ENCODE measurements at regions not wholly inside any gene's neighbourhood (a gene's known extent, or its start where the extent isn't known, plus 50 kb on each side); places are given as distances from the start of the nearest gene placed in this dataset.

- Histone ChIP-seq H3K4me3 (ENCODE audit: low read depth, low read length) (no peak overlapping the region), H3K9me3 (no peaks in the 10 kb centered on the region; the same call in 1 of the 2 replicates), H3K4me1 (no peaks in the 10 kb centered on the region), H3K36me3 (ENCODE audit: control insufficient read depth, insufficient read depth, low read length) (no peaks in the 10 kb centered on the region), H3K27me3 (replicated peaks; ENCODE audit: control insufficient read depth, insufficient read depth, low read length) (no peaks in the 10 kb centered on the region)
- H3K4me3 Mint-ChIP-seq (ENCODE audit: unreplicated experiment): no peak overlapping the region
- H3K9me3 Mint-ChIP-seq (ENCODE audit: unreplicated experiment): no peaks in the 10 kb centered on the region
- intact Hi-C loops (cut with micrococcal nuclease; ENCODE audit: unreplicated experiment): no loop called here
- CTCF ChIA-PET: no interaction called here
- DNase-seq: no peak
- TF ChIP-seq, protein P1, sequence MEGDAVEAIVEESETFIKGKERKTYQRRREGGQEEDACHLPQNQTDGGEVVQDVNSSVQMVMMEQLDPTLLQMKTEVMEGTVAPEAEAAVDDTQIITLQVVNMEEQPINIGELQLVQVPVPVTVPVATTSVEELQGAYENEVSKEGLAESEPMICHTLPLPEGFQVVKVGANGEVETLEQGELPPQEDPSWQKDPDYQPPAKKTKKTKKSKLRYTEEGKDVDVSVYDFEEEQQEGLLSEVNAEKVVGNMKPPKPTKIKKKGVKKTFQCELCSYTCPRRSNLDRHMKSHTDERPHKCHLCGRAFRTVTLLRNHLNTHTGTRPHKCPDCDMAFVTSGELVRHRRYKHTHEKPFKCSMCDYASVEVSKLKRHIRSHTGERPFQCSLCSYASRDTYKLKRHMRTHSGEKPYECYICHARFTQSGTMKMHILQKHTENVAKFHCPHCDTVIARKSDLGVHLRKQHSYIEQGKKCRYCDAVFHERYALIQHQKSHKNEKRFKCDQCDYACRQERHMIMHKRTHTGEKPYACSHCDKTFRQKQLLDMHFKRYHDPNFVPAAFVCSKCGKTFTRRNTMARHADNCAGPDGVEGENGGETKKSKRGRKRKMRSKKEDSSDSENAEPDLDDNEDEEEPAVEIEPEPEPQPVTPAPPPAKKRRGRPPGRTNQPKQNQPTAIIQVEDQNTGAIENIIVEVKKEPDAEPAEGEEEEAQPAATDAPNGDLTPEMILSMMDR (IDR thresholded peaks at IDR 0.05; ENCODE audit: insufficient read depth in 1 of 2, low read depth in 1 of 2, low read length in 1 of 2, severe bottlenecking in 1 of 2, unreplicated experiment in 1 of 2): no peak
- H3K36me3 Mint-ChIP-seq (ENCODE audit: insufficient read depth, unreplicated experiment): no peaks in the 10 kb centered on the region
- no peaks in the 10 kb centered on the region for H3K27me3 Mint-ChIP-seq (ENCODE audit: insufficient read depth, unreplicated experiment)
- BruUV-seq (replicated peaks): no TSS peak
- no peaks in the 10 kb centered on the region for H3K4me1 Mint-ChIP-seq (ENCODE audit: low read depth, unreplicated experiment)
- H3K27ac Mint-ChIP-seq (ENCODE audit: unreplicated experiment): no peak overlapping the region
- POLR2A ChIA-PET: no interaction called here
These were observed 378.9 kb upstream of the CA10 start for GRCh38 chr17:52537421-52537820.

GRCh38 chr17:52536489-52536888 is 378.0 kb upstream of the CA10 start:
- no peak overlapping the region for H3K27ac Mint-ChIP-seq (ENCODE audit: unreplicated experiment)
- H3K36me3 ChIP-seq (ENCODE audit: control insufficient read depth, insufficient read depth, low read length): no peaks in the 10 kb centered on the region
- H3K4me3 Mint-ChIP-seq (ENCODE audit: unreplicated experiment): no peak overlapping the region
- intact Hi-C loops (cut with micrococcal nuclease; ENCODE audit: unreplicated experiment): no loop called here
- H3K36me3 Mint-ChIP-seq (ENCODE audit: insufficient read depth, unreplicated experiment): no peaks in the 10 kb centered on the region
- TF ChIP-seq, protein P1 (IDR thresholded peaks at IDR 0.05; ENCODE audit: insufficient read depth in 1 of 2, low read depth in 1 of 2, low read length in 1 of 2, severe bottlenecking in 1 of 2, unreplicated experiment in 1 of 2): no peak
- H3K9me3 ChIP-seq: no peaks in the 10 kb centered on the region; the same call in 1 of the 2 replicates
- POLR2A ChIA-PET: no interaction called here
- H3K4me1 Mint-ChIP-seq (ENCODE audit: low read depth, unreplicated experiment): no peaks in the 10 kb centered on the region
- BruUV-seq (replicated peaks): no TSS peak
- H3K27me3 Mint-ChIP-seq (ENCODE audit: insufficient read depth, unreplicated experiment): no peaks in the 10 kb centered on the region
- H3K4me1 ChIP-seq: no peaks in the 10 kb centered on the region
- no peak overlapping the region for H3K4me3 ChIP-seq (ENCODE audit: low read depth, low read length)
- DNase-seq: no peak
- CTCF ChIA-PET: no interaction called here
- no peaks in the 10 kb centered on the region for H3K9me3 Mint-ChIP-seq (ENCODE audit: unreplicated experiment)
- no peaks in the 10 kb centered on the region for H3K27me3 ChIP-seq (replicated peaks; ENCODE audit: control insufficient read depth, insufficient read depth, low read length)

DNA sequence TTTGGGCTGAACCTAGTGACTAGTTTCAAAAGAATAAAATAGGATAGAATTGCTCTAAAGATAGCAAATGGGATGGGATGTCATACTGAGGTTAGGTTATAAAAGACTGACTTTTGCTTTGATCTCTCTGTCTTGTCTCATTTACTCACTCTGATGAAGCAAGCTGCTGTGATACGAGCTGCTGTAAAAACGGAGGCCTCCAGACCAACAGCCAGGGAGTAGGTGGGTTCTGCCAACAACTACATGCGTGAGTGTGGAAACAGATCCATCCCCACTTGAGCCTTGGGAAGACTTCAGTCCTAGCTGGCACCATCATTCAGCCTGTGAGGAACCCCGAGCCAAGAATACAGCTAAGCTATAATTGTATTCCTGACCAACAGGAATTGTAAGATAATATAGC is 373.9 kb upstream of the CA10 start:
- ChIA-PET POLR2A (no interaction called here), CTCF (no interaction called here)
- no peak for DNase-seq
- H3K36me3 ChIP-seq (ENCODE audit: control insufficient read depth, insufficient read depth, low read length): no peaks in the 10 kb centered on the region
- TF ChIP-seq, protein P1 (IDR thresholded peaks at IDR 0.05; ENCODE audit: insufficient read depth in 1 of 2, low read depth in 1 of 2, low read length in 1 of 2, severe bottlenecking in 1 of 2, unreplicated experiment in 1 of 2): no peak
- no peak overlapping the region for H3K27ac Mint-ChIP-seq (ENCODE audit: unreplicated experiment)
- H3K4me1 ChIP-seq: no peaks in the 10 kb centered on the region
- no peaks in the 10 kb centered on the region for H3K36me3 Mint-ChIP-seq (ENCODE audit: insufficient read depth, unreplicated experiment)
- H3K9me3 Mint-ChIP-seq (ENCODE audit: unreplicated experiment): no peaks in the 10 kb centered on the region
- H3K4me1 Mint-ChIP-seq (ENCODE audit: low read depth, unreplicated experiment): no peaks in the 10 kb centered on the region
- BruUV-seq (replicated peaks): no TSS peak
- H3K4me3 ChIP-seq (ENCODE audit: low read depth, low read length): no peak overlapping the region
- no peak overlapping the region for H3K4me3 Mint-ChIP-seq (ENCODE audit: unreplicated experiment)
- no peaks in the 10 kb centered on the region; the same call in 1 of the 2 replicates for H3K9me3 ChIP-seq
- no peaks in the 10 kb centered on the region for H3K27me3 ChIP-seq (replicated peaks; ENCODE audit: control insufficient read depth, insufficient read depth, low read length)
- intact Hi-C loops (cut with micrococcal nuclease; ENCODE audit: unreplicated experiment): no loop called here
- H3K27me3 Mint-ChIP-seq (ENCODE audit: insufficient read depth, unreplicated experiment): no peaks in the 10 kb centered on the region

Measured in Caco-2 (cell line).